SU-DHL-6 (cell line): ENCODE measurements at regions not wholly inside any gene's neighbourhood (a gene's known extent, or its start where the extent isn't known, plus 50 kb on each side); places are given as distances from the start of the nearest gene placed in this dataset.

Source experiments
- H2AFZ ChIP-seq: fragments of 200-600 bp; sonication (generic); 2 replicates; pipeline ENCODE4 v1.6.1; 2014; ENCODE audit warnings: low read depth, mild to moderate bottlenecking, moderate library complexity, mixed read lengths, antibody characterized with exemption, low read length; ENCODE audit not compliant: severe bottlenecking
- H3F3A ChIP-seq: fragments of 200-600 bp; shearing (Covaris generic); 2 replicates; pipeline ENCODE4 v1.6.0; 2016; ENCODE audit warnings: antibody characterized with exemption, mild to moderate bottlenecking; ENCODE audit not compliant: insufficient read depth
- H3K27ac ChIP-seq: fragments of 200-600 bp; sonication (generic); 2 replicates; pipeline ENCODE4 v1.5.1; 2016; ENCODE audit warnings: low read depth, mild to moderate bottlenecking, low read length, moderate library complexity, mixed read lengths
- H3K27me3 ChIP-seq: fragments of 200-600 bp; sonication (generic), shearing (Covaris generic); 2 replicates; pipeline ENCODE4 v1.6.0; 2014; ENCODE audit warnings: mild to moderate bottlenecking, low read length
- H3K36me3 ChIP-seq: fragments of 200-600 bp; sonication (generic); 2 replicates; pipeline ENCODE4 v1.6.1; 2014; ENCODE audit warnings: mild to moderate bottlenecking, low read length, mixed read lengths
- H3K4me2 ChIP-seq: fragments of 300-600, 200-600 bp; shearing (Covaris generic), sonication (generic); 2 replicates; pipeline ENCODE4 v1.6.0; 2014; ENCODE audit warnings: low read length, low read depth, mild to moderate bottlenecking; ENCODE audit not compliant: poor library complexity, severe bottlenecking
- H3K4me3 ChIP-seq: fragments of 200-600 bp; sonication (generic); 2 replicates; pipeline ENCODE4 v1.5.1; 2014; ENCODE audit warnings: antibody characterized with exemption, low read length, mild to moderate bottlenecking, mixed read lengths; ENCODE audit not compliant: insufficient read depth, poor library complexity, severe bottlenecking
- H3K79me2 ChIP-seq: fragments of 200-600 bp; sonication (generic); 2 replicates; pipeline ENCODE4 v1.6.1; 2014; ENCODE audit warnings: mild to moderate bottlenecking, low read length, moderate library complexity; ENCODE audit not compliant: insufficient read depth
- H3K9ac ChIP-seq: fragments of 200-600 bp; sonication (generic); 2 replicates; pipeline ENCODE4 v1.7.0; 2014; ENCODE audit warnings: mild to moderate bottlenecking, low read length
- H3K9me2 ChIP-seq: fragments of 200-600 bp; sonication (generic); replicated peaks from 2 replicates; pipeline ENCODE4 v1.6.1; 2014; ENCODE audit warnings: low read length; ENCODE audit not compliant: insufficient read depth
- H3K9me3 ChIP-seq: fragments of 200-600 bp; sonication (generic); 2 replicates; pipeline ENCODE4 v1.6.1; 2014; ENCODE audit warnings: low read length, mixed read lengths; ENCODE audit not compliant: insufficient read depth
- H4K20me1 ChIP-seq: fragments of 200-600 bp; sonication (generic); 2 replicates; pipeline ENCODE4 v1.6.1; 2014; ENCODE audit warnings: low read depth, mild to moderate bottlenecking, antibody characterized with exemption, low read length, moderate library complexity, mixed read lengths
- CTCF ChIP-seq: fragments of 200-600 bp; sonication (generic); IDR thresholded peaks from one replicate; pipeline ENCODE4 v1.5.1; 2017; ENCODE audit warnings: antibody characterized with exemption, mild to moderate bottlenecking, low read length, moderate library complexity; ENCODE audit not compliant: insufficient read depth, poor library complexity, severe bottlenecking
- EZH2phosphoT487 ChIP-seq: fragments of 200-600 bp; sonication (generic), shearing (Covaris generic); conservative IDR thresholded peaks from 2 replicates; pipeline ENCODE4 v1.6.1; 2018; ENCODE audit warnings: mild to moderate bottlenecking, antibody characterized with exemption, low read length, moderate library complexity, mixed read lengths

- Histone ChIP-seq H3K9me3 (no peaks in the 10 kb centered on the region), H3K36me3 (no peaks in the 10 kb centered on the region), H4K20me1 (no peaks in the 10 kb centered on the region), H3F3A (no peaks in the 10 kb centered on the region), H3K27me3 (no peaks in the 10 kb centered on the region), H2AFZ (no peak overlapping the region), H3K4me3 (no peak overlapping the region), H3K27ac (no peak overlapping the region), H3K4me2 (no peak overlapping the region), H3K79me2 (no peaks in the 10 kb centered on the region), H3K9ac (no peak overlapping the region), H3K9me2 (no peaks in the 10 kb centered on the region)
- no peak for TF ChIP-seq EZH2phosphoT487
- TF ChIP-seq CTCF, result no peak
Measured at GRCh38 chr3:16825617-16826204, 59.0 kb upstream of the PLCL2 start.

- Histone ChIP-seq H3F3A (no peaks in the 10 kb centered on the region), H4K20me1 (no peaks in the 10 kb centered on the region), H3K9me2 (no peaks in the 10 kb centered on the region), H3K79me2 (no peaks in the 10 kb centered on the region), H3K4me2 (no peak overlapping the region), H3K9ac (no peak overlapping the region), H3K27ac (no peak overlapping the region), H3K4me3 (no peak overlapping the region), H2AFZ (no peak overlapping the region), H3K36me3 (no peaks in the 10 kb centered on the region), H3K9me3 (no peaks in the 10 kb centered on the region), H3K27me3 (no peaks in the 10 kb centered on the region)
- no peak for TF ChIP-seq EZH2phosphoT487
- TF ChIP-seq CTCF, result peak; percentile 54
Measured at GRCh38 chr3:16828815-16829214, 55.9 kb upstream of the PLCL2 start.

- H3K4me2 ChIP-seq, result no peak overlapping the region
- no peak overlapping the region for H2AFZ ChIP-seq
- H3K79me2 ChIP-seq, result no peaks in the 10 kb centered on the region
- H3K9me3 ChIP-seq, result no peaks in the 10 kb centered on the region
- H3K9ac ChIP-seq, result no peak overlapping the region
- no peaks in the 10 kb centered on the region for H3F3A ChIP-seq
- H3K36me3 ChIP-seq, result no peaks in the 10 kb centered on the region
- H3K4me3 ChIP-seq, result no peak overlapping the region
- H3K27ac ChIP-seq, result no peak overlapping the region
- no peaks in the 10 kb centered on the region for H3K27me3 ChIP-seq
- no peaks in the 10 kb centered on the region for H3K9me2 ChIP-seq
- TF ChIP-seq EZH2phosphoT487, result no peak
- TF ChIP-seq CTCF, result no peak
- no peaks in the 10 kb centered on the region for H4K20me1 ChIP-seq
Measured at GRCh38 chr3:16831846-16832245, 52.9 kb upstream of the PLCL2 start.
